HG03442 (cell line): ENCODE measurements at regions not wholly inside any gene's neighbourhood (a gene's known extent, or its start where the extent isn't known, plus 50 kb on each side); places are given as distances from the start of the nearest gene placed in this dataset.
"Not testable (repeated sequence)": the region's sequence is repeated elsewhere in the genome, so short reads cannot be mapped to it uniquely, and the experiment has no call there.

Source experiments
- ATAC-seq: cut with Tn5 transposase; IDR thresholded peaks from one replicate; pipeline ENCODE4 v1.9.1; 2021; ENCODE audit warnings: mild to moderate bottlenecking, moderate library complexity; ENCODE audit not compliant: unreplicated experiment

GRCh38 chr2:212913640-212914306, 237.6 kb downstream of the IKZF2 start:
- ATAC-seq = no peak

- ATAC-seq = no peak
These were observed 238.8 kb downstream of the IKZF2 start for GRCh38 chr2:212912445-212913103.

- ATAC-seq = no peak
These were observed 240.4 kb downstream of the IKZF2 start for GRCh38 chr2:212911011-212911410.

- ATAC-seq = no peak
These were observed 242.6 kb downstream of the IKZF2 start for GRCh38 chr2:212908682-212909435.

GRCh38 chr2:212908031-212908430, 243.4 kb downstream of the IKZF2 start:
- no peak for ATAC-seq

GRCh38 chr2:212906620-212907019, 244.8 kb downstream of the IKZF2 start:
- ATAC-seq = no peak

- ATAC-seq = no peak
These were observed 245.7 kb downstream of the IKZF2 start for GRCh38 chr2:212905640-212906201.

GRCh38 chr2:212904646-212905045, 246.8 kb downstream of the IKZF2 start:
- ATAC-seq = no peak

- no peak for ATAC-seq
These were observed 248.0 kb downstream of the IKZF2 start for GRCh38 chr2:212903413-212903812.

GRCh38 chr2:212902421-212902820, 249.0 kb downstream of the IKZF2 start:
- no peak for ATAC-seq

- ATAC-seq = no peak
These were observed 249.7 kb downstream of the IKZF2 start for GRCh38 chr2:212901604-212902275.

GRCh38 chr2:212900715-212901114, 250.7 kb downstream of the IKZF2 start:
- ATAC-seq = no peak

GRCh38 chr2:212898011-212898410, 253.4 kb downstream of the IKZF2 start:
- ATAC-seq = no peak

GRCh38 chr2:212897296-212897695, 254.1 kb downstream of the IKZF2 start:
- ATAC-seq = no peak

- no peak for ATAC-seq
These were observed 257.4 kb downstream of the IKZF2 start for GRCh38 chr2:212894026-212894425.

- no peak for ATAC-seq
These were observed 258.2 kb downstream of the IKZF2 start for GRCh38 chr2:212893216-212893615.

- ATAC-seq = no peak
These were observed 259.2 kb downstream of the IKZF2 start for GRCh38 chr2:212892193-212892592.

- ATAC-seq = no peak
These were observed 259.8 kb downstream of the IKZF2 start for GRCh38 chr2:212891580-212891979.

- no peak for ATAC-seq
These were observed 268.8 kb downstream of the IKZF2 start for GRCh38 chr2:212882626-212883025.

GRCh38 chr2:212876556-212876955, 274.9 kb downstream of the IKZF2 start:
- ATAC-seq = not testable (repeated sequence)

- not testable (repeated sequence) for ATAC-seq
These were observed 275.5 kb downstream of the IKZF2 start for GRCh38 chr2:212875950-212876349.
